Caki2 (cell line): ENCODE measurements at regions not wholly inside any gene's neighbourhood (a gene's known extent, or its start where the extent isn't known, plus 50 kb on each side); places are given as distances from the start of the nearest gene placed in this dataset.
"Not testable (repeated sequence)": the region's sequence is repeated elsewhere in the genome, so short reads cannot be mapped to it uniquely, and the experiment has no call there.

Source experiments
- DNase-seq: peaks from one replicate; pipeline ENCODE4 v3.0.0-alpha.2; 2015; ENCODE audit warnings: low read depth
- in situ Hi-C: cut with HindIII; loops from 2 replicates; pipeline ENCODE4 v1.10.0; 2016; ENCODE audit warnings: low sequenced_read_pairs, low pct_unique_long_range_greater_than_20kb, mixed read lengths

DNA sequence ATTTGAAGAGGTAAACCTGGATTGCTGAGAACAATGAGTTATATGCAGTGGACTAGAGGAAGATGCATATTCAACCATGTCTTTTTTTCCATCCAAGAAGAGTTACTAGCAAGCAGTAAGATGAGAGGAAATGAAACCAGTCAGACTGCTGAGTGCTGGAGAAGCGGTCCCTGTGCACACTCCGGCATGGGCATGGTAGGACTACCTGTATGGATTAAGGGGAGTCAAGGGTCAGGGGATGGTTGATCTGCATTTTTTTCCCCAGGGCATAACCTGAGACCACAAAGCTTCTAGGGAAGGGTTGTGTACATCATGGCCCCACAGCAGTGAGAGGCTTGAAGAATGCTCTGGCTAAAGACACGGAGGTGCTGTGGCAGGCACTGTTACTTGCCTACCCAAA is 76.6 kb upstream of the ZNF169 start:
- in situ Hi-C loops: no loop called here
- no peak for DNase-seq

DNA sequence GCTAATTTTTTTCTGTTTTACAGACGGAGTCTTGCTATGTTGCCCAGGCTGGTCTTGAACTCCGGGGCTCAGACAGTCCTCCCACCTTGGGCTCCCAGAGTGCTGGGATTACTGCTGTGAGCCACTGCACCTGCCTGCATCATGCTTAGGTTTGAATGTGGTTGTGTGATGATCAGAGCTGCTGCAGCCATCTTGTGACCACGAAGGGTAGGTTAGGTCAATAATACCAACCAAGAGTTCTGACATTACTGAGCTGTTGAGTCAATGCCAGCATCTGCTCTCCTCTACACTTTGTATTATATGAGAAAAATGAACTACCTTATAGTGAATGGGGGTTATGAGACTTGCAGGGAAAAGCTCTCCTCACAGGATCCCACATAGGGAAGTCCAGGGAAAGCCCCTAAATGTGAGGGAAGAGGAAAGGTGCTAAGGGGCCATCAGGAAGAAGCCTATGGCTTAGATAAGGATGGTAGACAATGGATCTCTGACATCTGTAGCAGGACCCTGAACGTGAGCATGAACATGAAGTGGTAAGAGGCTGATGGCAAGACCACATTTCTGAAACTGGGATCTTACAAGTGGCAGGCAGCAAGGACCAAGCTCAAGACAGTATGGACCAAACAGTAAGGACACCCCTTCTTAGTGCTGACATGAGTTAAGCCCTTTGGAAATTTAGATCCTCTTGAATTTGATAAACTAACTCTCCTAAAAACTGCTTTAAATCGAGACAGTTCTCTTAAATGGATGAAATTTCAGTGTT is 75.7 kb upstream of the ZNF169 start:
- in situ Hi-C loops: no loop called here

GRCh38 chr9:94188246-94188645 is 70.9 kb upstream of the ZNF169 start:
- DNase-seq: no peak
- in situ Hi-C loops: no loop called here

More for the DNA sequence above, 75.7 kb upstream of the ZNF169 start:
- DNase-seq: no peak

- in situ Hi-C loops, DNase-seq: not testable (repeated sequence)
These were observed 67.4 kb upstream of the ZNF169 start for GRCh38 chr9:94191706-94192105.

DNA sequence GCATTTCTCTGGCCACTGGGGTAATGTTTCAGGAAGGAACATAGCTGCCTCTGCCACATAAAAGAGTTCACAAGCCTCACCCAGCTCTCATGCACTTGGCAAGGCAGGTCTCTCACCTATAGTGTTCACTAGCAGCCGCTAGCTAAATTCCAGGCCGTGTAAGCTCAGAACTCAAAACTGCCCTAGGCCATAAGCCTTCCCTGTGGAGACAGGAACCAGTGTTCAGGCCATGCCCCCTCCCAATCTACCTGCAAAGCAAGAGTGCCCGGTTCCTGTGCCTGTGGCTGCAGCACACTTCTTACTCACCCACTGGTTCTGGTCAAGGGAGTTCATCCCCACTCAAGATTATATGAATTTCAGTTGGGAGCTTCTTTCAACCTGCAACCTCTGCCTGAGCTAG is 60.7 kb upstream of the ZNF169 start:
- no peak for DNase-seq
- in situ Hi-C loops: no loop called here

- in situ Hi-C loops: no loop called here
- no peak for DNase-seq
These were observed 59.3 kb upstream of the ZNF169 start for GRCh38 chr9:94199776-94200175.

DNA sequence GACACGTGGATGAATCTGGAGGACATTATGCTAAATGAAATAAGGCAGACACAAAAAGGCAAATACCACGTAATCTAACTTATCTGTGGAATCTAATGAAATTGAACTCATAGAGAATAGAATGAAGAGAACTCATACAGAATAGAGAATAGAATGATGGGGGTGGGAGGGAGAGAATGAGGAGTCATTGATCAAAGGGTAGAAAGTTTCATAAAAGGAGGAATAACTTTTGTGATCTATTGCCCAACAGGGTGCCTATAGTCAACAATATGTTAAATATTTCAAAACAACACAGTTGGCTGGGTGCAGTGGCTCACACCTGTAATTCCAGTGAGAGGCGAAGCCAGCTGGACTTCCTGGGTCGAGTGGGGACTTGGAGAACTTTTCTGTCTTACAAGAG is 54.9 kb upstream of the ZNF169 start:
- DNase-seq: no peak
- in situ Hi-C loops: no loop called here

GRCh38 chr9:94207781-94208180 is 51.3 kb upstream of the ZNF169 start:
- DNase-seq: no peak
- in situ Hi-C loops: no loop called here
